IMR-90 (cell line): ENCODE measurements at regions not wholly inside any gene's neighbourhood (a gene's known extent, or its start where the extent isn't known, plus 50 kb on each side); places are given as distances from the start of the nearest gene placed in this dataset.

Source experiments
- ATAC-seq: fragments of 200-7000 bp; cut with Tn5 transposase; 2 replicates; pipeline ENCODE4 v1.9.1; 2020; ENCODE audit warnings: low read depth, mild to moderate bottlenecking, moderate library complexity
- BruUV-seq: library from RNA; stranded (reverse); fragments of 400-500 nt; replicated peaks from 2 replicates; lab custom pipeline; 2021; lab: Mats Ljungman, UMichigan
- CTCF ChIA-PET: fragments of 300-600 bp; formaldehyde crosslinking; extraction: SDS; loops from one replicate; lab custom pipeline; 2021; ENCODE audit warnings: antibody characterized with exemption; lab: Yijun Ruan, JAX
- POLR2A ChIA-PET: fragments of 300-600 bp; sonication (Branson Sonifier 250); formaldehyde crosslinking; loops from one replicate; lab custom pipeline; 2022; ENCODE audit warnings: antibody characterized with exemption; ENCODE audit not compliant: unreplicated experiment; lab: Charles Lee
- DNase-seq: peaks from one replicate; pipeline ENCODE4 v3.0.0; 2013
- H2AFZ ChIP-seq: replicated peaks from 2 replicates; pipeline ENCODE3; 2013; ENCODE audit warnings: low read length, mild to moderate bottlenecking; ENCODE audit not compliant: poor library complexity
- H2AK5ac ChIP-seq: 2 replicates; pipeline ENCODE4 v1.6.1; 2013; ENCODE audit warnings: low read depth, low read length, inconsistent platforms
- H2AK9ac ChIP-seq: replicated peaks from 2 replicates; pipeline ENCODE3; 2013; ENCODE audit warnings: mild to moderate bottlenecking, low read depth, low read length, moderate library complexity; ENCODE audit not compliant: poor library complexity
- H2BK120ac ChIP-seq: 2 replicates; pipeline ENCODE4 v1.6.1; 2013; ENCODE audit warnings: low read depth, low read length, inconsistent platforms
- H2BK15ac ChIP-seq: 3 replicates; pipeline ENCODE4 v1.6.1; 2013; ENCODE audit warnings: low read depth, low read length, inconsistent platforms
- H2BK20ac ChIP-seq: 2 replicates; pipeline ENCODE4 v1.6.1; 2013; ENCODE audit warnings: low read depth, mild to moderate bottlenecking, inconsistent platforms, low read length, moderate library complexity
- H2BK5ac ChIP-seq: 2 replicates; pipeline ENCODE4 v1.6.1; 2013; ENCODE audit warnings: mild to moderate bottlenecking, low read depth, low read length, inconsistent platforms; ENCODE audit not compliant: poor library complexity, severe bottlenecking
- H3K14ac ChIP-seq: replicated peaks from 2 replicates; pipeline ENCODE4 v1.6.1; 2013; ENCODE audit warnings: low read depth, low read length, inconsistent platforms
- H3K18ac ChIP-seq: 2 replicates; pipeline ENCODE4 v1.6.1; 2013; ENCODE audit warnings: low read depth, low read length, control low read depth
- H3K23ac ChIP-seq: 2 replicates; pipeline ENCODE4 v1.6.1; 2013; ENCODE audit warnings: low read depth, low read length, inconsistent platforms
- H3K27ac ChIP-seq: 2 replicates; pipeline ENCODE4 v1.5.1; 2013; ENCODE audit warnings: mild to moderate bottlenecking, control low read depth, low read length; ENCODE audit not compliant: insufficient read depth
- H3K27me3 ChIP-seq: 2 replicates; pipeline ENCODE4 v1.6.1; 2013; ENCODE audit warnings: low read length; ENCODE audit not compliant: control insufficient read depth, insufficient read depth
- H3K36me3 ChIP-seq: 2 replicates; pipeline ENCODE4 v1.6.1; 2013; ENCODE audit warnings: low read length, mixed read lengths; ENCODE audit not compliant: control insufficient read depth, insufficient read depth
- H3K4ac ChIP-seq: 2 replicates; pipeline ENCODE4 v1.6.1; 2013; ENCODE audit warnings: low read depth, low read length, inconsistent platforms
- H3K4me1 ChIP-seq: 2 replicates; pipeline ENCODE4 v1.6.1; 2013; ENCODE audit warnings: low read length, mixed read lengths; ENCODE audit not compliant: control insufficient read depth, insufficient read depth
- H3K4me2 ChIP-seq: 2 replicates; pipeline ENCODE4 v1.6.1; 2013; ENCODE audit warnings: low read depth, mild to moderate bottlenecking, control low read depth, low read length, moderate library complexity
- H3K4me3 ChIP-seq: 2 replicates; pipeline ENCODE4 v1.5.1; 2013; ENCODE audit warnings: low read depth, mild to moderate bottlenecking, control low read depth, low read length, moderate library complexity; ENCODE audit not compliant: insufficient read depth
- H3K56ac ChIP-seq: 2 replicates; pipeline ENCODE4 v1.6.1; 2013; ENCODE audit warnings: low read length, inconsistent platforms; ENCODE audit not compliant: insufficient read depth; ENCODE audit errors: extremely low read depth
- H3K79me1 ChIP-seq, 2 experiments: 2 replicates each; pipeline ENCODE4 v1.6.1; 2013; ENCODE audit warnings: low read length in 2 of 2, inconsistent platforms in 1 of 2, low read depth in 1 of 2
- H3K9ac ChIP-seq: 2 replicates; pipeline ENCODE4 v1.6.1; 2013; ENCODE audit warnings: low read depth, low read length, control low read depth
- H3K9me1 ChIP-seq: 2 replicates; pipeline ENCODE4 v1.6.1; 2013; ENCODE audit warnings: low read length, inconsistent platforms; ENCODE audit not compliant: insufficient read depth
- H3K9me3 ChIP-seq: 2 replicates; pipeline ENCODE4 v1.6.1; 2013; ENCODE audit warnings: low read length; ENCODE audit not compliant: control insufficient read depth, insufficient read depth
- H4K20me1 ChIP-seq: 2 replicates; pipeline ENCODE4 v1.6.1; 2013; ENCODE audit warnings: low read length, inconsistent platforms; ENCODE audit not compliant: insufficient read depth
- H4K5ac ChIP-seq: 2 replicates; pipeline ENCODE4 v1.6.1; 2013; ENCODE audit warnings: mild to moderate bottlenecking, low read depth, low read length, control low read depth
- H4K8ac ChIP-seq, 2 experiments: 2 replicates each; pipeline ENCODE4 v1.6.1; 2013; ENCODE audit warnings: low read depth in 2 of 2, low read length in 2 of 2, control low read depth in 1 of 2, inconsistent platforms in 1 of 2
- H4K91ac ChIP-seq: 2 replicates; pipeline ENCODE4 v1.6.1; 2013; ENCODE audit warnings: low read depth, low read length, inconsistent platforms; ENCODE audit not compliant: insufficient read depth
- BHLHE40 ChIP-seq: fragments of 150-350 bp; IDR thresholded peaks from 2 replicates; pipeline ENCODE4 v1.6.1; 2016; ENCODE audit warnings: mild to moderate bottlenecking, low read depth, low read length
- CEBPB ChIP-seq: IDR thresholded peaks from 2 replicates; pipeline ENCODE4 v1.6.1; 2012; ENCODE audit warnings: low read depth, low read length, improper control_type of control experiment
- CHD1 ChIP-seq: IDR thresholded peaks from 2 replicates; pipeline ENCODE4 v1.6.1; 2012; ENCODE audit warnings: low read depth, low read length, improper control_type of control experiment
- CTCF ChIP-seq: conservative IDR thresholded peaks from 2 replicates; pipeline ENCODE4 v1.5.1; 2012; ENCODE audit warnings: mild to moderate bottlenecking, low read depth, low read length, improper control_type of control experiment
- FOS ChIP-seq: fragments of 150-350 bp; IDR thresholded peaks from 2 replicates; pipeline ENCODE4 v1.6.1; 2016; ENCODE audit warnings: low read depth, low read length
- MAFK ChIP-seq: IDR thresholded peaks from 2 replicates; pipeline ENCODE4 v1.6.1; 2012; ENCODE audit warnings: low read depth, low read length, improper control_type of control experiment
- MAZ ChIP-seq: IDR thresholded peaks from 2 replicates; pipeline ENCODE4 v1.6.1; 2012; ENCODE audit warnings: low read depth, mild to moderate bottlenecking, low read length, improper control_type of control experiment, moderate library complexity, borderline replicate concordance
- MXI1 ChIP-seq: IDR thresholded peaks from 2 replicates; pipeline ENCODE4 v1.6.1; 2012; ENCODE audit warnings: low read depth, mild to moderate bottlenecking, low read length, moderate library complexity, borderline replicate concordance
- NFE2L2 ChIP-seq: fragments of 150-350 bp; IDR thresholded peaks from 2 replicates; pipeline ENCODE4 v1.6.1; 2016; ENCODE audit warnings: low read depth, mild to moderate bottlenecking, low read length
- POLR2A ChIP-seq: IDR thresholded peaks from 2 replicates; pipeline ENCODE4 v1.6.1; 2012; ENCODE audit warnings: mild to moderate bottlenecking, low read depth, low read length
- RAD21 ChIP-seq: IDR thresholded peaks from 2 replicates; pipeline ENCODE4 v1.6.1; 2012; ENCODE audit warnings: low read length, improper control_type of control experiment
- RCOR1 ChIP-seq: IDR thresholded peaks from 2 replicates; pipeline ENCODE4 v1.6.1; 2012; ENCODE audit warnings: mild to moderate bottlenecking, low read length, improper control_type of control experiment; ENCODE audit not compliant: insufficient replicate concordance
- RFX5 ChIP-seq: IDR thresholded peaks from 2 replicates; pipeline ENCODE4 v1.8.0; 2012; ENCODE audit warnings: low read depth, mild to moderate bottlenecking, low read length, moderate library complexity
- SMC3 ChIP-seq: fragments of 150-350 bp; IDR thresholded peaks from 2 replicates; pipeline ENCODE4 v1.6.1; 2016; ENCODE audit warnings: low read depth, mild to moderate bottlenecking, antibody characterized with exemption, low read length, moderate library complexity
- USF2 ChIP-seq: fragments of 150-350 bp; IDR thresholded peaks from 2 replicates; pipeline ENCODE4 v1.6.1; 2017; ENCODE audit warnings: mild to moderate bottlenecking, antibody characterized with exemption, low read length, low read depth
- WGBS, 2 experiments: methylation state at CpG; one replicate each; pipeline versions ENCODE4 v1.1.5 to v1.1.7; 2013; ENCODE audit warnings: missing lambda C conversion rate in 2 of 2; ENCODE audit not compliant: insufficient read length in 1 of 2; ENCODE audit errors: extremely low coverage in 2 of 2; 5-methylcytosine and 5-hydroxymethylcytosine counted together
- dilution Hi-C: fragments of 300-500 bp; cut with HindIII; formaldehyde crosslinking; loops from one replicate; pipeline ENCODE4 v1.14.3; 2018; ENCODE audit warnings: low sequenced_read_pairs; ENCODE audit not compliant: unreplicated experiment
- in situ Hi-C: fragments of 300-500 bp; cut with MboI; formaldehyde crosslinking; loops from 3 replicates; pipeline ENCODE4 v1.14.3; 2019; ENCODE audit warnings: low sequenced_read_pairs, inconsistent platforms, mixed read lengths
- intact Hi-C: fragments of 100-400 bp; cut with micrococcal nuclease; formaldehyde crosslinking; loops from 2 replicates; pipeline ENCODE4 v1.10.0; 2022
- TF ChIP-seq, protein P1 (sequence below): fragments of 150-350 bp; IDR thresholded peaks from 2 replicates; pipeline ENCODE4 v1.6.1; 2016; ENCODE audit warnings: low read depth, mild to moderate bottlenecking, low read length, moderate library complexity, borderline replicate concordance

GRCh38 chr2:238717084-238717483 is 130.8 kb upstream of the TWIST2 start:
- H3K23ac ChIP-seq = no peak overlapping the region
- no peak overlapping the region for H2BK20ac ChIP-seq
- H4K5ac ChIP-seq = no peak overlapping the region
- no peak overlapping the region for H4K91ac ChIP-seq
- POLR2A ChIA-PET = no interaction called here
- no peak for DNase-seq
- no peak overlapping the region for H3K56ac ChIP-seq
- H3K4ac ChIP-seq = no peak overlapping the region
- no peak overlapping the region for H3K14ac ChIP-seq
- H3K9me1 ChIP-seq = peaks cover 7% of the 10 kb centered on the region
- H2BK5ac ChIP-seq = no peak overlapping the region
- no peaks in the 10 kb centered on the region for H3K36me3 ChIP-seq
- H3K4me1 ChIP-seq = no peaks in the 10 kb centered on the region
- no peaks in the 10 kb centered on the region for H4K20me1 ChIP-seq
- peaks cover 14% of the 10 kb centered on the region for H3K27me3 ChIP-seq
- ATAC-seq = no peak
- 58% methylated on average over 6 of the region's 9 CpGs; no CpG with 5 or more reads in 1 of the 2 experiments for WGBS, 2 experiments
- no peaks in the 10 kb centered on the region for H3K79me1 ChIP-seq
- no peak overlapping the region for H2BK120ac ChIP-seq
- no peak overlapping the region for H3K27ac ChIP-seq
- dilution Hi-C loops = no loop called here
- no peak overlapping the region for H2AK9ac ChIP-seq
- peak overlapping the region; percentile 43 for H2AFZ ChIP-seq
- in situ Hi-C loops = no loop called here
- CTCF ChIA-PET = no interaction called here
- no peak for TF ChIP-seq NFE2L2
- TF ChIP-seq MAZ = no peak
- TF ChIP-seq, protein P1, sequence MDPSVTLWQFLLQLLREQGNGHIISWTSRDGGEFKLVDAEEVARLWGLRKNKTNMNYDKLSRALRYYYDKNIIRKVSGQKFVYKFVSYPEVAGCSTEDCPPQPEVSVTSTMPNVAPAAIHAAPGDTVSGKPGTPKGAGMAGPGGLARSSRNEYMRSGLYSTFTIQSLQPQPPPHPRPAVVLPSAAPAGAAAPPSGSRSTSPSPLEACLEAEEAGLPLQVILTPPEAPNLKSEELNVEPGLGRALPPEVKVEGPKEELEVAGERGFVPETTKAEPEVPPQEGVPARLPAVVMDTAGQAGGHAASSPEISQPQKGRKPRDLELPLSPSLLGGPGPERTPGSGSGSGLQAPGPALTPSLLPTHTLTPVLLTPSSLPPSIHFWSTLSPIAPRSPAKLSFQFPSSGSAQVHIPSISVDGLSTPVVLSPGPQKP = no peak
- TF ChIP-seq FOS = no peak
- no peak for TF ChIP-seq SMC3
- no peak for TF ChIP-seq CEBPB
- TF ChIP-seq RFX5 = no peak
- no peak for TF ChIP-seq CTCF
- no peak for TF ChIP-seq RAD21
- TF ChIP-seq MXI1 = no peak
- no peak for TF ChIP-seq BHLHE40
- no peak for TF ChIP-seq USF2
- TF ChIP-seq POLR2A = no peak
- no peak for TF ChIP-seq MAFK
- TF ChIP-seq RCOR1 = no peak
- no peak for TF ChIP-seq CHD1
- intact Hi-C loops = no loop called here
- no peak overlapping the region for H4K8ac ChIP-seq
- no peak overlapping the region for H3K9ac ChIP-seq
- H3K4me2 ChIP-seq = no peak overlapping the region
- H2AK5ac ChIP-seq = no peak overlapping the region
- BruUV-seq = no TSS peak
- no peak overlapping the region for H3K4me3 ChIP-seq
- no peak overlapping the region for H3K18ac ChIP-seq
- H2BK15ac ChIP-seq = no peak overlapping the region
- H3K9me3 ChIP-seq = peaks cover 3% of the 10 kb centered on the region; the same call in 1 of the 2 replicates
